NB4 (cell line): ENCODE measurements at regions not wholly inside any gene's neighbourhood (a gene's known extent, or its start where the extent isn't known, plus 50 kb on each side); places are given as distances from the start of the nearest gene placed in this dataset.

Experiments
- POLR2A ChIP-seq: IDR thresholded peaks from 2 replicates; pipeline ENCODE4 v1.6.1; 2011; ENCODE audit warnings: mild to moderate bottlenecking; ENCODE audit not compliant: insufficient read length; ENCODE audit errors: extremely low read depth
- TF ChIP-seq, protein P1 (sequence below): IDR thresholded peaks from one replicate; pipeline ENCODE4 v1.5.1; 2012; ENCODE audit warnings: low read depth, low read length

DNA sequence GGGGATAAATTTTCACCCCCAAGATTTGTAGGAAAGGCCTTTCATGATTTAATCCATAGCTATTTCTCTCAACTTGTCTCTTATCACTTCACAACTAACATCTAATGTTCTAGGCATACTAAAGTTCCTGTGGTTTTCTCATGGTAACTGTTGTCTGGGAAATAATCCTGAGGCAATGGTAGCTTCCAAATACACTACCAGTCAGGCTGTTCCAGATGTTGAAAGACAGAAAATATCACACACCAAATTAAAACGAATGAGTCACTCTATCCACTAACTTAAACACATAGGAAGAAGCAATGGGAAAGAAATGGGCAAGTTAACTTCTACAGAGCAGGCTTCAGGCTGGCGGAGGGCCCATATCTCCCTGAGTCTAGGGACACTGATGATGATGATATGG, 77.7 kb upstream of the MYO16 start:
- TF ChIP-seq POLR2A, result no peak
- TF ChIP-seq, protein P1, sequence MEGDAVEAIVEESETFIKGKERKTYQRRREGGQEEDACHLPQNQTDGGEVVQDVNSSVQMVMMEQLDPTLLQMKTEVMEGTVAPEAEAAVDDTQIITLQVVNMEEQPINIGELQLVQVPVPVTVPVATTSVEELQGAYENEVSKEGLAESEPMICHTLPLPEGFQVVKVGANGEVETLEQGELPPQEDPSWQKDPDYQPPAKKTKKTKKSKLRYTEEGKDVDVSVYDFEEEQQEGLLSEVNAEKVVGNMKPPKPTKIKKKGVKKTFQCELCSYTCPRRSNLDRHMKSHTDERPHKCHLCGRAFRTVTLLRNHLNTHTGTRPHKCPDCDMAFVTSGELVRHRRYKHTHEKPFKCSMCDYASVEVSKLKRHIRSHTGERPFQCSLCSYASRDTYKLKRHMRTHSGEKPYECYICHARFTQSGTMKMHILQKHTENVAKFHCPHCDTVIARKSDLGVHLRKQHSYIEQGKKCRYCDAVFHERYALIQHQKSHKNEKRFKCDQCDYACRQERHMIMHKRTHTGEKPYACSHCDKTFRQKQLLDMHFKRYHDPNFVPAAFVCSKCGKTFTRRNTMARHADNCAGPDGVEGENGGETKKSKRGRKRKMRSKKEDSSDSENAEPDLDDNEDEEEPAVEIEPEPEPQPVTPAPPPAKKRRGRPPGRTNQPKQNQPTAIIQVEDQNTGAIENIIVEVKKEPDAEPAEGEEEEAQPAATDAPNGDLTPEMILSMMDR, result no peak
